GM15510 (cell line): ENCODE measurements at regions not wholly inside any gene's neighbourhood (a gene's known extent, or its start where the extent isn't known, plus 50 kb on each side); places are given as distances from the start of the nearest gene placed in this dataset.

Experiments used
- POLR2A ChIP-seq: IDR thresholded peaks from 3 replicates; pipeline ENCODE4 v1.6.1; 2011; ENCODE audit warnings: borderline replicate concordance; ENCODE audit not compliant: insufficient read length; ENCODE audit errors: extremely low read depth

DNA sequence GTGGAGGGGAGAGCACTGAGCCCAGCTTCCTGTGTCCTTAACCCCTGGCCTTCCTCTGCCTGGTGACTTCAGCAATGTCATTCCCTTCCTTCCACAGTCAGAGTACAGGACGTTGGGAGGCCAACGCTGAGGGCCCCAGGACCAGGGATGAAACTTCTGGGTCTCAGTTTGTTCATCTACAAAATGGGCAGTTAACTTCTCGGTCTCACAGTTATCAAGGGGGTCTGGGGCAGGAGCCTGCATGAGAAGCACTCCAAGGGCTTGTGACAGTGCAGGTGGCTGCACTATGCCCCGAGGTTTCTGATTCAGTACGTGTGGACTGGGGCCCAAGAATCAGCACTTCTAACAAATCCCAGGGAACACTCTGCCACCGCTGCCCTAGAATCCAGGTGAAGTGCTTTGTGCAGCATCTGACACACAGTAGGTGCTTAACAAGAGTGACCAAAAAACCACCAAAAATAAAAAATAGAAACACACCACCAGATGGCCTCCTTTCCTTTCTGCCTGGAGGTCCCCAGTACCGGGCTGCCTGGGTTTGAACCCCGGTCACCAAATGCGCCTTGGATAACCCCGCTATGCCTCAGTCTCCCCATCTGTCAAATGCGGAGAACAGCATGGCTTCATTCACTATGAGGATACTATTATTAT lies 80.4 kb downstream of the RFLNA start:
- TF ChIP-seq POLR2A: no peak

DNA sequence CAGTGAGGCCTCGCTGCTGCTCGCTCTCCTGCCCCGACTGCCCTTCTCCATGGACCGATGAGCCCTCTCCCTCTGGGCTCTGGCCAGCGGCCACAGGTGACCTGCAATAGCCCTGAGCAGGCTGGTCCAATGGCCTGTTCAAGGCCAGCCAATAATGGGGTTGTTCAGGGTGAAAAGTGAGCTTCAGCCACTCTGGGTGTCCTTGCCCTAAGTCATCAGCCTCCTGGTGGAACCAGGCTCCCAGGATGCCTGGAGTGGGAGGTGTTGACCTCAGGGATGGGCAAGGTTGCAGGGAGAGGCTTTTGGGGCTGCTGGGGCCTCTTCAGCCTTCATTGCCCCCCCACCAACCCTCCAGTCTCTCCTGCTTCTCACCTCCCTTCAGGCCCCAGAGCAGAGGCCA lies 79.7 kb downstream of the RFLNA start:
- TF ChIP-seq POLR2A: no peak

- TF ChIP-seq POLR2A: no peak
These were observed 79.3 kb downstream of the RFLNA start for GRCh38 chr12:124374147-124374546.

GRCh38 chr12:124372831-124373230 lies 77.9 kb downstream of the RFLNA start:
- no peak for TF ChIP-seq POLR2A

GRCh38 chr12:124371970-124372555 lies 77.2 kb downstream of the RFLNA start:
- TF ChIP-seq POLR2A: no peak

- no peak for TF ChIP-seq POLR2A
These were observed 76.5 kb downstream of the RFLNA start for GRCh38 chr12:124371366-124371765.

- no peak for TF ChIP-seq POLR2A
These were observed 76.0 kb downstream of the RFLNA start for GRCh38 chr12:124370851-124371250.

GRCh38 chr12:124370384-124370783 lies 75.5 kb downstream of the RFLNA start:
- no peak for TF ChIP-seq POLR2A

GRCh38 chr12:124369827-124370378 lies 75.0 kb downstream of the RFLNA start:
- TF ChIP-seq POLR2A: no peak

- TF ChIP-seq POLR2A: no peak
These were observed 74.3 kb downstream of the RFLNA start for GRCh38 chr12:124369055-124369826.

GRCh38 chr12:124368421-124369032 lies 73.6 kb downstream of the RFLNA start:
- TF ChIP-seq POLR2A: no peak

- TF ChIP-seq POLR2A: no peak
These were observed 71.0 kb downstream of the RFLNA start for GRCh38 chr12:124365726-124366430.
